ENCODE measurements at regions not wholly inside any gene's neighbourhood (a gene's known extent, or its start where the extent isn't known, plus 50 kb on each side); places are given as distances from the start of the nearest gene placed in this dataset.

GRCh38 chr5:98227489-98227888 is 546.0 kb upstream of the RGMB start:
- TF ChIP-seq POLR2A (IDR thresholded peaks at IDR 0.05) (no peak), CTCF (IDR thresholded peaks at IDR 0.05) (no peak)
